ENCODE measurements at regions not wholly inside any gene's neighbourhood (a gene's known extent, or its start where the extent isn't known, plus 50 kb on each side); places are given as distances from the start of the nearest gene placed in this dataset.
"Not testable (repeated sequence)": the region's sequence is repeated elsewhere in the genome, so short reads cannot be mapped to it uniquely, and the experiment has no call there.

DNA sequence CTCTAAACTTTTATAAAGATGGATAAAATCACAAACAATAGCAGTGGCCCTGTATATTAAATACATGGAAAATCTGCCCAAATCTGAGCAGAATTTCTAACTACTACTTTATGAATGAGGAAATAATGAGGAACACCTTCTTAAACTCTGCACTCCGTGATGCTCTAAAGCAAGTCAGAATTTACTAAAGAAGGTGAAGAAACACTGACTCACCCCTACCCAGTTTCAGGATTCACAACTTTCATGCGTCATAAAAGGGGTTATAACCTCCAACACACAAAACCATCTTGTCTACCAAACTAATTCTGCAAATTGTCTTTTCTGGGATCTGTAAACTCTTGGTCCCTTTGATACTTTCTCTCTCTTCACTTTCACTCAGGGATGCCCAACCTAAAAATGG, 561.1 kb upstream of the ACO1 start:
- DNase-seq (ENCODE audit: low read depth), result no peak

DNA sequence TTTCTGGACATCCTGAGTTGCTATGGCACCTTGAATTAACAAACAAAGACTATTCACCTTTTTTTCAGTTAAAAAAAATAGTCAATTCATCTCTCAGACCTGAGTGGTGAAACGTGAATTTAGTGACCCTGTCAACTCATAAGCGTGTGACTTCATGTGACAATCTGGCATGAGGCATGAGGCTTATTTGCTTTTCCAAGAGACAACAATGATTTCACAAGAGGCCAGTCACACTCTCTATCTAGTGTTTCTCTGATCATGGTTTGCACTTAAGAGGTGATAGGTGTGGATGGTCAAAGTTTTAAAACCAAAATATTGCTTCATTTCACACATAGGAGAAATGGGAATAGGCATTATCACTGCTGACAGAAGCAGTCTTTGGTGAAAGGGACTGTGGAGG, 559.6 kb upstream of the ACO1 start:
- DNase-seq (ENCODE audit: low read depth), result no peak

DNA sequence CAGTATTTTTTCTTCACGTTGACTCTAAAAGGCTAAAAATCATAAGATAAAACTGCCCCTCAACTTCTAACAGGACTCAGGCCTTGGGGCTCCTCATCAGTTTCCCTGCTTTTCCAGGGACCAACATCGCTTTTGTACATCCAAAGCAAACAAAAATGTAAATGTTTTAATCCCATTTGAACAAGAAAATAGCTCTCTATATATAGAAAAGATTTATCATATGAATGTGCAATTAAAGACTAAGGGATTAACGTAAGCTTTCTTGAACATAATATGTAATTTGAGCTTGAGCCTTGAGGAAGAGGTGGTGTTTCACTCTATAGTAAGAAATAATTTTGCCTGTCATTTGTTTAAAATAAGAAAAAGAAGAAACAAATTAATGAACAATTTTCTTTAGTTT, 547.2 kb upstream of the ACO1 start:
- no peak for DNase-seq (ENCODE audit: low read depth)

DNA sequence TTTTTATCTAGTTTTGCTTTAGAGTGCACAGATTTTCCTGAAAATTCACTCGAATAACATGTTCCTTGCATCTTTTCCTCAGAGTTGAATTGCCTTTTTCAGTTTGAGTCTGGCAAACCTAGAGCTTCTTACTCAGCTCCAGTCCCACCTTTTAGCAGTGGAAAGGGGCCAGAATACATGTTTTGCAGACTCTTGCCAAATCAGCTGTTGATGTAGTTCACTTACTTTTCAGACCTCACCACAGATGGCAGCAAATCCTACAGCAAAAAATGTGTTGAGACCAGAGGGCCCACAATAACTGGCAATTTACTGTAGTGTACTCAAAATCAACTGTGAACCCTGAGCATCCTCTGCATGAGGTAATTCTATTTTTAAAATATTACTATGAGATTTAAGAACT, 545.2 kb upstream of the ACO1 start:
- DNase-seq (ENCODE audit: low read depth), result peak; percentile 15

DNA sequence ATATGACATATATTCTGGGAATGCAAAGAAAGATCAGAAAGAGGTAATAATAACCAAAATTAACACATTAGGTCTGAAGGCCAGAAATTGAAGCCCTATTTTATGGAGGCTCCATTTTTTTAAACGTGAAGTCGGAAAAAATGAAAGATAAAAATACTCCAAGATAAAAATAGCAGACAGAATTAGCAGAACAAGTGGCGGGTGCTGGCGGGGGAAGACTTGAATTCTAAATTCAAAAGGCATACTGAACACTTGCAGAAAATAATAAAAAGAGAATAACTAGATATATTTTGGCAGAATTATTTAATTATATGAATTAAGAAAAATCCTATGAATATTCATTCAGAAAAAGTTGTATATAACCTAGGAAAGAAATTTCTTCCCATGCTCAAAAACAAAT, 543.7 kb upstream of the ACO1 start:
- DNase-seq (ENCODE audit: low read depth), result no peak

DNA sequence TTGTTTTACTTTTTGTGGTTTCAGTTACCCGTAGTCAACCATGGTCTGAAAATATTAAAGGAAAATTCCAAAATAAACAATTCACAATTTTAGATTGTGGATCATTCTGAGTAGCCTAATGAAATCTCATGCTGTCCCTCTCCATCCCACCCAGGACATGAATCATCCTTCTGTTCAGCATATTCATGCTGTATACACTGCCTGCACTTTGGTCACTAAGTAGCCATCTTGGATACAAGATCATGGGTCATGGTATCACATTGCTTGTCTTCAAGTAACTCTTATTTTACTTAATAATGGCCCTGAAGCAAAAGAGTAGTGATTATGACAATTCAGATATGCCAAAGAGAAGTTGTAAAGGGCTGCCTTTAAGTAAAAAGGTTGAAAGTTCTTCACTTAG, 536.5 kb upstream of the ACO1 start:
- no peak for DNase-seq (ENCODE audit: low read depth)

DNA sequence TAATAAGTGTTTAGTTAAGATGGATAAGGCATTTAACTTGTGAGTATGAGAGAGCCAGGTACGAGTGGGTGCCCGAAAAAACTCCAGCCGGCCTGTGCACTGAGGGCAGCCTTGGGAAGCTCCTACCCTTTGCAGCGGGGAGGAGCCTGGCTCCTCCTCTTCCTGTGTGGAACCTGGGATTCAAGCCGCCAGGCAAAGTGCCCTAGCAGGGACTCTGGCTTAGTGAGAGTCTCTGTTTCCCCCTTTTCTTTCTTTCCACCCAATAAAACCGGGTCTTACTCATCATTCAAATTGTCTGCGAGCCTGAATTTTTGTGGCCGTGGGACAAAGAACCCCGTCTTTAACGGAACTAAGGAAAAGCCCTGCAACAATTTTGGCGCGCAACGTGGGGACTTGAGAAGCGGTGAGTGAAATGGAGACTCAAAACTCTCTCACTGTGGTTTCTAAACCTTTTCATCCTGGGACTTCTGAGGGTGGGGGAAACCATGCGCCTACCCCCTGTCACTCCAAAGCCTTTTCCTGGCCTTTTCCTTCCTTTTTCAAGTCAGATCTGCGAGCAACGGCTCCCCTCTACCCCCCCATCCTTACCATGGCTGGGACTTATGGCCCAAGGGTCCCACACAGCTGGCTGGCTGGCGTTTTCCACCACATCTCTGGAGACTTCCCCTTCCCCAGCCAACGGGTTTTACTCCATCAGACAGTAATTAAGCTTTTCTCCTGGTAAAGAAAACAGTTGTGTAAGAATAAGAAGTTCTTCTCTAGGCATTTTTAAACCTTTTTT, 535.7 kb upstream of the ACO1 start:
- peak; percentile 17 for DNase-seq (ENCODE audit: low read depth)

DNA sequence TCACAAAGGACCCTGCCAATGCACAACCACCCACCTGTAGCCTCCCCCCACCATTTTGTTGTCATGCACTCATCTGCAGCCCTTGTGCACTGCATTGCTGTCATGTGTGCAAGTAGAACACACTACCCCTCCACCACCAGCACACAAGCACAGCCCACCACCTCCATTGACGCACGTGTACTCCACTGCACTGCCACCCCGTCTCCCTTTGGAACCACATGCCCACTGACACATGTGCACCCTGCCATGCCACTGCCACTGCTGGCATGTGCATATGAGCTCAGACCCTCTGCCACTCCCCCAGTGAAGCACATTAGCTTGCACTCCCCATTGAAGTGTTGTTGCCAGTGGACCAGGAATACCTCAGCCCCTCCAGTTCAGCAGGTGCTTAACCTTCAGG, 530.3 kb upstream of the ACO1 start:
- DNase-seq (ENCODE audit: low read depth), result no peak

DNA sequence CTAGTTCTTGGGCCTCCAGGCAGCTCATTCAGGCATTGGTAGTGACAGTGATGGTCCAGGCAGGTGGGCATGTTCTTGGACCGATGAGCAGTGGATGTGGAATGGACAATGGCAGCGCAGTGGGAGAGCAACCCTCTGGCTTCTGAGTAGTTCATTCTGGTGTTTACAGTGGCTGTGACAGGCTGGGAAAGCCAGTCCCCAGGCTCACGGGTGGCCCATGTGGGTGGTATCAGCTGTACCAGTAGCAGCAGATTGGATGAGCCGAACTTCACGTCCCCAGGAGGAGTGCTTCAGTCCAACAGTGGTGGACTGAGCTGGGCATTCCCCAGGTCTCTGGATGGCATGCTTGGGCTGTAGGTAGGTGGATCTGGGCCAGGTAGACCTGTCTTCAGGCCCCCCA, 515.6 kb upstream of the ACO1 start:
- DNase-seq (ENCODE audit: low read depth), result no peak

DNA sequence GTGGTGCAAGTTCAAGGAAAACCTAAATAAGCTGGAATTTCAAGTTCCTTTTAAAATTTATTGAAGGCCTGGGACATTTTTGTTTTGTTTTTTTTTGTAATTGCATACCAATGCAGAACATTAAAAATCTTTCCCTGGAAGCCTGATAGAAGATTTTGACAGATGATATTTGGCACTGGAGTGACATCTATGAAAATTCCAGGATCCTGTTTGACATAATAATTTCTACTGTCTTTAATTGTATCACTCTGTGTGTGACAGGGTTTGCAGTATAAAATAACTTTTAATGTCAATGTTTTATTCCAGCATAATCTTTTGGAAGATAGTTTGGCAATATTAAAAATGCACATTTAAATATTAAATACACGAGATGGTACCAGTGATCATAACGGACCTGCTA, 514.2 kb upstream of the ACO1 start:
- no peak for DNase-seq (ENCODE audit: low read depth)

DNA sequence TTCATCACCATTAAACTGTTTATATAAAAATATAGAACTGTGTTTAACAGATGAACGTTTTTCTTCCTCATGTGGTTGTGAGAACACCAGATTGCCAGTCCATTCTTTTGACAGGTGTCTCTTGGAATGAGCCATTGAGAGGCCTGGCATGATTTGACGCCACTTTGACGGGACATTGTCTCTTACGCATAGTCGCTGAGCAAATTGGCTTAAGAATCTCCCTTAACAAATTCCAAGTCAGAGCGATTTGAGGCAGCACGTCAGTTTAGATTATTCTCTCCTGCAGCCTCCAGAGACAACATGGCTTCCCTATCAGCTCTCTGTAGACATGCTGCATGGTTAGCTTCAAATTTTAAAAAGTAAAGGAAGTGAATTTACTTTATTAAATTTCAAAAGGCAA, 510.7 kb upstream of the ACO1 start:
- no peak for DNase-seq (ENCODE audit: low read depth)

DNA sequence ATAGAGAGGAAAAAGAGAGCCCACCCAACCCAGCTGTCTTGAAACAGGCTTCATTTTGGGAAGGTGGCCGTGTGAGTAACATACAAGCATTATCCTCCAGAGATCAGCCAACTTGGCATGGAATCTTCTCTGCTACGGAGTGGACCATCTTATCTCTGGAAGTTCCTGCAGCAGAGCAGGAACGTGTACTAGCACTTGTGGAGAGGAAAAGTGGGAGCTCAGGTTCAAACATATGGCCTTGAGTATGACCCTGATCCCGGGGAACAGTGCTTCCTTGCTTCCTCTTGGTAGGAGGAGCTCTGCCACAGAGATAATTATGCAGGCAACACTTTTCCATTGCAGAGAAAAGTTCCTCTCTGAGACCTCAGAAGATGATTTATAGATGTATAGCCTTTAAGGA, 490.4 kb upstream of the ACO1 start:
- DNase-seq (ENCODE audit: low read depth), result no peak

DNA sequence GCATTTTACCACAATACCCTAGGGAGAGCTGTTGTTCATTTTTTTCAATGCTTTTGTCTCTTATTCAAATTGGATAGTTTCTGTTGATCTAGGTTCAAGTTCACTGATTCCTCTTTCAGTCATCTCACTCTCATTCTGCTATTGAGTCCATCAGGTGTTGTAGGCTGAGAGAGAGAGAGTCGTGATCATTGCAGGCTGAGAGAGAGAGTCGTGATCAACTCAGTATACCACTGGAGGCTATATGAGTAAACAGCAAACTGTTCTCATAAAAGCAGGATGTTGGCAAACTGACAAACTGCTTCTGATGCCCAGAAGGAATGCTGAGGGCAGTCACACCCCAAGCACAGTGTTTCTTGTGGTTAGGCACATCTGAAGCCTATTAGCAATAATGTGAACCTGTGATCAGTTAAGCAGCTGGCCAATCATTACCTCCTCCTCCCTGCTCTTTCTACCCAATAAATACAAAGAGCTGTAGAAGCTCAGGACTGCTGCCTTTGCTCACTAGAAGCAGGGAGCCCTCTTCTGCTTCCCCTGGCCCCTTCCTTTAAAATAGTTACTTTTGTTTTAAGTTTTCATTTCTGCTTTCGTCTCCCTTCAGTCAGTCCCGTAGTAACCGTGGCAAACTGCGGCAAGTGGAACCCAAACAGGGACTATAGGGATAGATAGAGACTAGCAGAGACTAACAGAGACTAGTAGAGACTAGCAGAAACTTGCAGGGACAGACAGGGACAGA, 476.1 kb upstream of the ACO1 start:
- peak; percentile 10 for DNase-seq (ENCODE audit: low read depth)

DNA sequence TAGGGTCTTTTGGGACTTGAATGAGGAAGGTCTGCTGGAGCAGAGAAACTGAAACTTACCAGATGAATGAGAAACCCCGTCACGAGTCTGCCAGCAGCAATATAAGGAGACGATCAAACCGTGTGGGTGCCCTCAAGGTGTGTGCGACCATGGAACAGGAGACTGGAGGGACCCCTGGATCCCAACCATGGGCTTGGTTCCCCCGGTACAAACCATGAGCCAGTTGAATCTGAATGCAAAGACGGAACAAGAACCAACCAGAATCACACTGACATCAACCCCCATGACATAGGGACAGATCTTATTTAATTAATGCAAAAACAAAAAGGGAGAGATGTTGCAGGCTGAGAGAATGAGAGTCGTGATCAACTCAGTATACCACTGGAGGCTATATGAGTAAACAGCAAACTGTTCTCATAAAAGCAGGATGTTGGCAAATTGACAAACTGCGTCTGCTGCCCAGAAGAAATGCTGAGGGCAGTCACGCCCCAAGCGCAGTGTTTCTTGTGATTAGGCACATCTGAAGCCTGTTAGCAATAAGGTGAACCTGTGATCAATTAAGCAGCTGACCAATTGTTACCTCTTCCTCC, 475.5 kb upstream of the ACO1 start:
- no peak for DNase-seq (ENCODE audit: low read depth)

DNA sequence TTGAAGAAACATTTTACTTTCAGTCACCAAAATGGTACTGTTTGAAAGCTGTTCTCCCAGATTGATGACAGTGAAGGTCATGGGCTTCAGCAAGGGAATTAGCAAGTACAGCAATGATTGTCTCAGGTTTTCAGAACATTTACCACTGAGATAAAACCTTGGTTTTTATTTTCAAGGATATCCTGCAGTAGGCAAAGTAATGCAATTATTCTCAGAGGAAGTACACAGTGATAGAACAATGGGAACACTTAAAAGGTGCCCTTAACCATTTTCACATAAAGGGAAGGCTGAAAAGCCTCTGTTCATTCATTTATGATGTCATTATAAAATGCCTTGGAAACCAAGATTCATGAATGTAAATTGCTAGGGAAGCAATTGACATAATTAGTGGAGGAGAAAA, 471.8 kb upstream of the ACO1 start:
- no peak for DNase-seq (ENCODE audit: low read depth)

DNA sequence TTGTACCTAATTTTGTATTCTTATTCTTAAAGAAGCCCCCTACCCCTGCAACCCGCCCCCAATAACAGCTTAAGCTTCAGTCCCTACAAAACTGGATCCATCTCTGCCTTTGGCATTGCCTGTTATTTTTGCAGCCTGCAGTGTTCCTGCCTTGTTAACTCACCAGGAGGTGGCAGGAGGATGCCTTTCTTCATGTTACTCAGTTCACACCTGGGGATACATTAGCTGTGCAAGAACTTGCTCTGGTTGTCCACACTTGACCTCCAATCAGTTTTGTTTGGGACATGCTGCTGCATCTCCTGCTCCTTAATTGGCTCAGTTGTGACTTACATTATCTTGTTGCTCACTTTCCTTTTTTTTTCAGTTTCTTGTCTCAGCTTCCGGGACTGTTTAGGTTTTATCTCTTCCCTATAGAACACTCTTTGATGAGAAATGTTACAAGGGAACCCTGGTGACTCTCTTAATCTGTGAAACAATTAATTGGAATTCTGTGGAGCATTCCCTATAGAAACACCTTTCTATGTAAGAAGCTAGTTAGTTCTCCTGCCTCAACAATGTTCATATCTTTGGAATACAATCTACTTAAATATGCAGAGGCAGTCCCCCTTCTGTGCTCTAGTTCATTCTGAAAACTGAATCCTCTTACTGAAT, 467.7 kb upstream of the ACO1 start:
- no peak for DNase-seq (ENCODE audit: low read depth)

DNA sequence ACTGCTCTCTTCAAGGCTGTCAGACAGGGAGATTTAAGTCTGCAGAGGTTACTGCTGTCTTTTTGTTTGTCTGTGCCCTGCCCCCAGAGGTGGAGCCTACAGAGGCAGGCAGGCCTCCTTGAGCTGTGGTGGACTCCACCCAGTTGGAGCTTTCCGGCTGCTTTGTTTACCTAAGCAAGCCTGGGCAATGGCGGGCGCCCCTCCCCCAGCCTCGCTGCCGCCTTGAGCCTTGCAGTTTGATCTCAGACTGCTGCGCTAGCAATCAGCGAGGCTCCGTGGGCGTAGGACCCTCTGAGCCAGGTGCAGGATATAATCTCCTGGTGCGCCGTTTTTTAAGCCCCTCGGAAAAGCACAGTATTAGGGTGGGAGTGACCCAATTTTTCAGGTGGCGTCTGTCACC, 446.7 kb upstream of the ACO1 start:
- not testable (repeated sequence) for DNase-seq (ENCODE audit: low read depth)

DNA sequence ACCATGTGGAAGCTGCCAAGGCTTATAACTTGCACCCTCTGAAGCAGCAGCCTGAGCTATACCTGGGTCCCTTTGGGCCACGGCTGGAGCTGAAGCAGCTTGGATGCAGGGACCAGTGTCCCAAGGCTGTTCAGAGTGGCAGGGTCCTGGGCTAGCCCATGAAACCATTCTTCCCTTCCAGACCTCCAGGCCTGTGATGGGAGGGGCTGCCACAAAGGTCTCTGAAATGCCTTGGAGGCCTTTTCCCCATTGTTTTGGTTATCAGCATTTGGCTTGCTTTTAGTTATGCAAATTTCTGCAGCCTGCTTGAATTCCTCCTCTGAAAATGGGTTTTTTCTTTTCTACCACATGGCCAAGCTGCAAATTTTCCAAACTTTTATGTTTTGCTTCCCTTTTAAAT, 433.7 kb upstream of the ACO1 start:
- DNase-seq (ENCODE audit: low read depth), result no peak

DNA sequence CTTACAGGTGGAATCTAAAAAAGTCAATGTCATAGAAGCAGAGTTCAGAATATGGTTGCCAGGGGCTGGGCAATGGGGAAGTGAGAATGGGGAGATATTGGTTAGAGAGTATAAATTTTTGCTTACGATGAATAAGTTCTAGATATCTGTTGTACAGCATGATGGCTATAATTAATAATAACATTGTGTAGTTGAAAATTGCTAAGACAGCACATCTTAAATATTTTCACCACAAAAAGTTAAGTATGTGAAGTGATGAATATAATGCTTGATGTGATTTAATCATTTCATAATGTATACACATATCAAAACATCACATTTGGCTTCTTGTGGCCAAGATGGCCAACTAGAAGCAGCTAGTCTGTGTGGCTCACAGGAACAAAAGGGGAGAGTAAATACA, 425.9 kb upstream of the ACO1 start:
- no peak for DNase-seq (ENCODE audit: low read depth)

DNA sequence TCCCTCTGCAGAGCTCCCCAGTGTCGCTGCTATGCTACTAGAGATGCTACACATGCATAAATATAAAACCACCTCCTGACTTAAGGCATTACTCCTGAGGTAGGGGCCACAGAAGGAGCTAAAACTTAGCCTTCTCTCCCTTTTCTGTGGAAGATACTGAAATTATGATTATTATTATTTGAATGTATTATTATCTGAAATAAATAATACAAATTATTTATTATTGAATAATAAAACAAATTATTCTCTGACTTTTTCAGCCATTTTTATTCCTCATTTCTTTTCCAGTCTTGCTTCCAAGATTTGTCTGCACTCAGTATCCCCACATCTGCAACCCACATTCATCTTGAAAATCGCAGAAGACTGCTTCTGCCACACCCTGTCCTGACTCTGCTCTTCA, 414.9 kb upstream of the ACO1 start:
- DNase-seq (ENCODE audit: low read depth), result no peak

DNA sequence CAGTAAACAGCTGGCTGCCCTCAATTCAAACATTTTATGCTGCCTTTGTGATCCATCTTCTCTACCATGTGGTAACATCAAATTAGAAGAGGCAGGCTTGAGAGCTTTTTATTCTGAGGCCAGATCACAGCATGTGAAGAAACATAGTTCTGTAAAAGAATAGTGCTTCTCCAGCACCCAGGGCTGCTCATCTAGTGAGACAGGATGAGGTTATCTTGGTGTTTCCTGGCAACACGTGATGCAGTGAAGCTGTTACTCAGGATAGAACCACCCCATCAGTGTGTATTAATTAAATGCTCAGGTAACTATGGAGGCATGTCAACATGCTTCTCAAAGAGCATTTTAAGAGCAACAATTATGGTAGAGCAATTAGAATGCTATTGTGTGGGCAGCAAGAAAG, 400.5 kb upstream of the ACO1 start:
- no peak for DNase-seq (ENCODE audit: low read depth)

DNA sequence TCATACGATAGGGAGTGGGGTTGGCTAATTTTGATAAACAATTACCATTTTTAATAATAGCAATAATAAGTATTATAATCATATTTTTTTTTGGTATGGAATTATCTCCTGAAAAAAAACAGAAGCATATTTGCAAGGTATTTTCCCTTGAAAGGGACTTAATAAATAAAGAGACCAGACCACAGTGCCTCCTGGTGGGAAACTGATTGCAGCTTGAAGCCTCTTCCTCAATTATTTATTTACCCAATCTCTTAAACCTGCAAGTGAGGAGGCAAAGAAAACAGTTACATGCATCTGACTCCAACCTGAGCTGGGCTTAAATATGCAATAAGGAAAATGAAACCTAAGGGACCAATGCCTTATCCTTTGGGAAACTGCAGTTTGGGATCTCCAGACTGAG, 388.1 kb upstream of the ACO1 start:
- no peak for DNase-seq (ENCODE audit: low read depth)

Measured in stromal cell of bone marrow (primary cell).